T1000 (cell line): ENCODE measurements at regions not wholly inside any gene's neighbourhood (a gene's known extent, or its start where the extent isn't known, plus 50 kb on each side); places are given as distances from the start of the nearest gene placed in this dataset.
"Not testable (repeated sequence)": the region's sequence is repeated elsewhere in the genome, so short reads cannot be mapped to it uniquely, and the experiment has no call there.

ENCODE experiments used
- DNase-seq: peaks from one replicate; lab custom pipeline; 2025; ENCODE audit warnings: mixed read lengths; lab: John Stamatoyannopoulos, UW

DNA sequence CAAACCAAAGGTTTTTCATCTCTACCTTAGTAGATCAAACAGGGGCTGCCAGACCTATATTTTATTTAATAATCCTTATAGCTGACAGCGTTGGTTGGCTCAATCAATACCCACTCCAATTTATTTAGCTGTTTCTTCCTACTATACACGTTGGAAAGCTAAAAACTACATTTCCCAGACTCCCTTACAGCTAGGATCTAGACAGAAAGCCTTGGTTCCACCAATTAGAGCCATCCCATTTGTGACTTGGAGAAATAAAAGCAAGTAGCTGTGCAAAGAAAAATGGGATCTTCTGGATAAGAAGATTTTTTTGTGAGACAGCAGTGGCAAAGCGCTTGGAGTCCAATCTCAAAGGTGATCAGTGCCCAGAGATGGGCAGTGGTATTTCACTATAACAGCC lies 331.3 kb upstream of the MEIS1 start:
- DNase-seq: no peak

- DNase-seq: no peak
These were observed 333.7 kb upstream of the MEIS1 start for GRCh38 chr2:66101206-66101605.

GRCh38 chr2:66095820-66096345 lies 339.0 kb upstream of the MEIS1 start:
- DNase-seq: no peak

- not testable (repeated sequence) for DNase-seq
These were observed 340.2 kb upstream of the MEIS1 start for GRCh38 chr2:66094689-66095088.

DNA sequence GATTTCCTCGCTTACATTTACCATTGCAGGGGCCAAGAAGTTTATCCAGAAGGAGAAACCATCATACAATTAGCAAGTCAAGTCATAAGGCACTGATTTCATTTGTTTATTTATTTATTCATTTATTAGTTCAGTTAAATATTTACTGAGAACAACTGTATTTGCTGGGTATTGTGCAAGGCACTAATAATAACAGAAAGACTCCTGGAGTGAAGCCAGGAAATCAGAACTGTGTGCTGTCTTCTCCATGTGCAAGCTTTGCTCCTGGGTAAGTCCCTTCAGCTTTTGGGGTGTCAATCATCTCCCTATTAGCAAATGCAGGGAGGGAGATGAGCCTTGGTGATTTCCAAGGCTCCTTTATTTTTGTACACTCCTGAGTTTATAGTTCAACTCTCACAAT lies 341.6 kb upstream of the MEIS1 start:
- no peak for DNase-seq

- no peak for DNase-seq
These were observed 349.9 kb upstream of the MEIS1 start for GRCh38 chr2:66084948-66085590.

DNA sequence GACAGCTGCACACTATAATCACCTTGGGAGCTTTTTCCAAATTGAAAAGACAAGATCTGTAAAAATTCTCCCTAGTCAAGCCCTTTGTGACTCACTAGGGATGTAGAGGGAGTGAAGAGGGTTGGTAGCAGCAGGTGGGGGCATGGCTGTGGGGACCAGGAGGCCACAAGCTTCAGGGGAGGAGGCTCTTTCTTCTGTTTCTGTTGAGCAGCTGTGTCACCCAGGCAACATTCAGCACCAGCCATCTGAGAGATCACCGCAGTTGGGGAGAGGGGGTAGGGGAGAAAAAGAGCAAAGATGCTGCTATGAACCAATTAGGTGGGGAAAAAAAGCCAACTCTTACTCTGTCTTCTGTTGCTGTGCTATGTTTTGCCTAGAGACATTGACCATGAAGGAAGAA lies 352.3 kb upstream of the MEIS1 start:
- DNase-seq: no peak

GRCh38 chr2:66080127-66080526 lies 354.8 kb upstream of the MEIS1 start:
- DNase-seq: no peak

DNA sequence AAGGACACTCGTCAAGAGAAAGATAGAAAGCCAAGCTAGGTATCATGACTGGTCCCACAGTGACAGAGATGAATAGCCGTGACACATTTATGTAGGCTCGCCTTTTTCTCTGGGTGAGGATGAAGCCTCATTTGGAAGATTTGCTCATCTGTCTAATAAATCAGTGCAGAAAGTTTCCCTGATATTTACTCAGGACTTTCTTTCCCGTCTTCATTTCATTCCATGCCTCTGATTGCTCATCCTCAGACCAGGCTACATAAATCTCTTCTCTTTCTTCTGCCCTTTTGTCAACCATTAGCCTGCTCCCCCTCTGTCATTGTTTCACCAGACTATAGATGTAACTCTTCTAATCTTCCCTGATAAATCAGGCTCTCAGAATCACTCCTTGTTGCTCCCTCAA lies 361.8 kb upstream of the MEIS1 start:
- DNase-seq: no peak

- DNase-seq: no peak
These were observed 364.0 kb upstream of the MEIS1 start for GRCh38 chr2:66070721-66071602.

- DNase-seq: no peak
These were observed 364.8 kb upstream of the MEIS1 start for GRCh38 chr2:66069937-66070720.

DNA sequence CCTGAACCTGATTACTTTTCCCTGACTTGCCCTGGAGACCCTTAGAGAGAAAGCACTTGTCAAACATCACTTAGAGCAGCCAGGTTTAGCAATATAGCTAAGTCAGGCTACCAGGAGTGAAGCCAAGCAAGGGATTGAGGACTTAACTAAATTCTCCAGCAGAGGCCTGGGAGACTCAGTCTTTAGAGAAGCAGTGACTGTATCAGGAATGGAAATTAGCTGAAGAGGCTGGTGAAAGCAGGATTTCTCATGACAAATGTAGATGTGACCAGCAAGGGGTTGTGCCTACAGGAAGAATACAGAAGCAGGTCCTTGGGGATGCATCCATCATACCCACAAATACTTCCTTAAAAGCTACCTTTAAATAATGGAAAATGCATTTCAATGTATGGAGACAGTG lies 368.9 kb upstream of the MEIS1 start:
- DNase-seq: no peak

DNA sequence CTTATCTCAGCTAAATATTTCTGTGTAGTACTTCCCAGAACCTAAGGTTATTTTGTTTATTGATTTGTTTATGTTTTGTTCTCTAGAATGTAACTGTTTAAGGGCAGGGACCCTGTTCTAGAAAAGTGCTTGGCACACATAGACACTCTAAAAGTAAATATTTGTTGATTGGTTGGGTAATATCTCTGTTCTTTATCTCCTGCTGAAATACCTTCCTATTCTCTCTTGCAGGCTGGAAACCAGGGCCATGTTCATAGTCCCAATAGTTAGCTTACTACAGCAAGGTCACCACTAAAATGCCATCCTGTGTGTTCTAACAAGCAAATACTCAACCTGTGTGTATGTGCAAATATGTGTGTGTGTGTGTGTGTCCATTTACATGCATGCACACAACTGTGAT lies 375.6 kb upstream of the MEIS1 start:
- DNase-seq: no peak

- DNase-seq: no peak
These were observed 376.2 kb upstream of the MEIS1 start for GRCh38 chr2:66058675-66059074.

GRCh38 chr2:66057844-66058243 lies 377.1 kb upstream of the MEIS1 start:
- DNase-seq: no peak

GRCh38 chr2:66050392-66050791 lies 384.5 kb upstream of the MEIS1 start:
- DNase-seq: no peak

GRCh38 chr2:66048667-66049066 lies 386.3 kb upstream of the MEIS1 start:
- no peak for DNase-seq

GRCh38 chr2:66041902-66042657 lies 392.8 kb upstream of the MEIS1 start:
- DNase-seq: no peak

- DNase-seq: no peak
These were observed 398.0 kb upstream of the MEIS1 start for GRCh38 chr2:66036948-66037347.

GRCh38 chr2:66034467-66034866 lies 400.5 kb upstream of the MEIS1 start:
- DNase-seq: no peak

- DNase-seq: no peak
These were observed 402.6 kb upstream of the MEIS1 start for GRCh38 chr2:66032226-66032775.
